Mesendoderm (in vitro differentiated cells): ENCODE measurements at regions not wholly inside any gene's neighbourhood (a gene's known extent, or its start where the extent isn't known, plus 50 kb on each side); places are given as distances from the start of the nearest gene placed in this dataset.

Source experiments
- DNase-seq: peaks from one replicate; pipeline ENCODE4 v3.0.0; 2013
- H2AK5ac ChIP-seq: 2 replicates; pipeline ENCODE4 v1.6.1; 2013; ENCODE audit warnings: low read length, inconsistent platforms
- H2BK120ac ChIP-seq: 2 replicates; pipeline ENCODE4 v1.6.1; 2013; ENCODE audit warnings: low read depth, mild to moderate bottlenecking, low read length, moderate library complexity, mixed read lengths
- H2BK15ac ChIP-seq: replicated peaks from 2 replicates; pipeline ENCODE4 v1.6.1; 2013; ENCODE audit warnings: low read depth, mild to moderate bottlenecking, moderate library complexity
- H2BK5ac ChIP-seq: 2 replicates; pipeline ENCODE4 v1.6.1; 2013; ENCODE audit warnings: low read length, inconsistent platforms
- H3K18ac ChIP-seq: 2 replicates; pipeline ENCODE4 v1.6.1; 2013; ENCODE audit warnings: mild to moderate bottlenecking, low read length, mixed read lengths
- H3K23ac ChIP-seq: one replicate; pipeline ENCODE4 v1.6.1; 2013; ENCODE audit warnings: low read length
- H3K27ac ChIP-seq: 2 replicates; pipeline ENCODE4 v1.5.1; 2013; ENCODE audit warnings: low read depth, mild to moderate bottlenecking, inconsistent platforms, low read length, moderate library complexity
- H3K27me3 ChIP-seq: 2 replicates; pipeline ENCODE4 v1.6.1; 2013; ENCODE audit warnings: low read length, control low read depth, mild to moderate bottlenecking, inconsistent platforms; ENCODE audit not compliant: insufficient read depth, poor library complexity
- H3K36me3 ChIP-seq: 2 replicates; pipeline ENCODE4 v1.6.1; 2013; ENCODE audit warnings: low read length, inconsistent platforms; ENCODE audit not compliant: control insufficient read depth, insufficient read depth
- H3K4ac ChIP-seq: one replicate; pipeline ENCODE4 v1.6.1; 2013; ENCODE audit warnings: low read depth, mild to moderate bottlenecking, low read length, moderate library complexity
- H3K4me1 ChIP-seq: 2 replicates; pipeline ENCODE4 v1.6.1; 2013; ENCODE audit warnings: low read depth, low read length, inconsistent platforms; ENCODE audit not compliant: control insufficient read depth
- H3K4me2 ChIP-seq: 2 replicates; pipeline ENCODE4 v1.6.1; 2013; ENCODE audit warnings: low read length
- H3K4me3 ChIP-seq: 2 replicates; pipeline ENCODE4 v1.5.1; 2013; ENCODE audit warnings: mild to moderate bottlenecking, low read length
- H3K56ac ChIP-seq: one replicate; pipeline ENCODE4 v1.6.1; 2013; ENCODE audit warnings: low read length
- H3K79me1 ChIP-seq: 2 replicates; pipeline ENCODE4 v1.6.1; 2013; ENCODE audit warnings: low read length, inconsistent platforms
- H3K79me2 ChIP-seq: 2 replicates; pipeline ENCODE4 v1.6.1; 2013; ENCODE audit warnings: mild to moderate bottlenecking, low read length; ENCODE audit not compliant: control insufficient read depth, insufficient read depth
- H3K9ac ChIP-seq: 2 replicates; pipeline ENCODE4 v1.6.1; 2013; ENCODE audit warnings: low read length, inconsistent platforms
- H4K5ac ChIP-seq: one replicate; pipeline ENCODE4 v1.6.1; 2013; ENCODE audit warnings: low read length
- H4K8ac ChIP-seq: one replicate; pipeline ENCODE4 v1.6.1; 2013; ENCODE audit warnings: low read depth, mild to moderate bottlenecking, control low read depth, low read length, moderate library complexity
- WGBS: extraction: QIAGEN DNeasy Blood & Tissue Kit; methylation state at CpG from one replicate; pipeline ENCODE4 v1.1.7; 2013; ENCODE audit warnings: low lambda C conversion rate, missing lambda C conversion rate; ENCODE audit not compliant: insufficient coverage; ENCODE audit errors: extremely low coverage; 5-methylcytosine and 5-hydroxymethylcytosine counted together

GRCh38 chr1:34657849-34658248 is 97.0 kb upstream of the GJB5 start:
- no peak overlapping the region for H3K18ac ChIP-seq
- H3K23ac ChIP-seq: no peak overlapping the region
- no peak overlapping the region for H4K8ac ChIP-seq
- H3K4me3 ChIP-seq: no peak overlapping the region
- H3K79me2 ChIP-seq: no peaks in the 10 kb centered on the region
- H3K4me1 ChIP-seq: no peaks in the 10 kb centered on the region
- no peak for DNase-seq
- H2BK120ac ChIP-seq: no peak overlapping the region
- H3K9ac ChIP-seq: no peak overlapping the region
- no peak overlapping the region for H4K5ac ChIP-seq
- no peak overlapping the region for H3K56ac ChIP-seq
- H2BK5ac ChIP-seq: no peak overlapping the region
- H3K36me3 ChIP-seq: no peaks in the 10 kb centered on the region
- H2BK15ac ChIP-seq: no peak overlapping the region
- no peak overlapping the region for H3K4me2 ChIP-seq
- H3K79me1 ChIP-seq: no peaks in the 10 kb centered on the region
- no peaks in the 10 kb centered on the region for H3K27me3 ChIP-seq
- no peak overlapping the region for H3K27ac ChIP-seq
- no peak overlapping the region for H3K4ac ChIP-seq
- H2AK5ac ChIP-seq: no peak overlapping the region
- WGBS: no CpG with 5 or more reads among the region's 2 CpGs

DNA sequence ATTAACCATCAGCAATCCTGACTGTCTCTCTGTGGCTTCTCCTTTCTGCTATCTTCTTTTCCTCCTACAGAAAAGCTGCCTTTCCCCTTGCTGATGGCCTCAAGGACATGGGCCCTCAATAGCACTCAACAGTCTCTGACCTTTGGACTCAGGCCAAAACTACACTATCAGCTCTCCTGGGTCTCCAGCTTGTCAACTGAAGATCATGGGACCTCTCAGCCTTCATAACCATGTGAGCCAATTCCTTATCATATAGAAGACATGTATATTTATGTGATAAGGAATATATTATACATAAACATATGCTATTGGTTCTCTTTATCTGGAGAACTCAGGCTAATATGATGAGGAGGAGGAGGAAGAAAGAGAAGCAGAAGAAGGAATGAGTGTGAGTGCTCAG is 91.8 kb upstream of the GJB5 start:
- H3K4me1 ChIP-seq: no peaks in the 10 kb centered on the region
- H3K9ac ChIP-seq: no peak overlapping the region
- H2BK15ac ChIP-seq: no peak overlapping the region
- H3K18ac ChIP-seq: no peak overlapping the region
- no peak overlapping the region for H3K56ac ChIP-seq
- no peak overlapping the region for H3K4me2 ChIP-seq
- no peak overlapping the region for H3K4ac ChIP-seq
- H2AK5ac ChIP-seq: no peak overlapping the region
- H3K36me3 ChIP-seq: no peaks in the 10 kb centered on the region
- no peak for DNase-seq
- no peaks in the 10 kb centered on the region for H3K79me1 ChIP-seq
- no peaks in the 10 kb centered on the region for H3K79me2 ChIP-seq
- H4K5ac ChIP-seq: no peak overlapping the region
- no peak overlapping the region for H2BK120ac ChIP-seq
- H4K8ac ChIP-seq: no peak overlapping the region
- no peak overlapping the region for H3K23ac ChIP-seq
- no peaks in the 10 kb centered on the region for H3K27me3 ChIP-seq
- no peak overlapping the region for H3K27ac ChIP-seq
- H2BK5ac ChIP-seq: no peak overlapping the region
- H3K4me3 ChIP-seq: no peak overlapping the region

- no peaks in the 10 kb centered on the region for H3K36me3 ChIP-seq
- DNase-seq: no peak
- H2AK5ac ChIP-seq: no peak overlapping the region
- H4K5ac ChIP-seq: no peak overlapping the region
- H3K9ac ChIP-seq: no peak overlapping the region
- H3K4ac ChIP-seq: no peak overlapping the region
- H3K27ac ChIP-seq: no peak overlapping the region
- H3K79me2 ChIP-seq: no peaks in the 10 kb centered on the region
- H2BK120ac ChIP-seq: no peak overlapping the region
- H3K4me3 ChIP-seq: no peak overlapping the region
- H4K8ac ChIP-seq: no peak overlapping the region
- no peaks in the 10 kb centered on the region for H3K79me1 ChIP-seq
- no peaks in the 10 kb centered on the region for H3K27me3 ChIP-seq
- no peak overlapping the region for H3K18ac ChIP-seq
- no peak overlapping the region for H2BK15ac ChIP-seq
- no CpG with 5 or more reads among the region's 3 CpGs for WGBS
- H3K4me2 ChIP-seq: no peak overlapping the region
- H3K4me1 ChIP-seq: no peaks in the 10 kb centered on the region
- H3K56ac ChIP-seq: no peak overlapping the region
- H2BK5ac ChIP-seq: no peak overlapping the region
- H3K23ac ChIP-seq: no peak overlapping the region
These were observed 86.8 kb upstream of the GJB5 start for GRCh38 chr1:34668063-34668462.

DNA sequence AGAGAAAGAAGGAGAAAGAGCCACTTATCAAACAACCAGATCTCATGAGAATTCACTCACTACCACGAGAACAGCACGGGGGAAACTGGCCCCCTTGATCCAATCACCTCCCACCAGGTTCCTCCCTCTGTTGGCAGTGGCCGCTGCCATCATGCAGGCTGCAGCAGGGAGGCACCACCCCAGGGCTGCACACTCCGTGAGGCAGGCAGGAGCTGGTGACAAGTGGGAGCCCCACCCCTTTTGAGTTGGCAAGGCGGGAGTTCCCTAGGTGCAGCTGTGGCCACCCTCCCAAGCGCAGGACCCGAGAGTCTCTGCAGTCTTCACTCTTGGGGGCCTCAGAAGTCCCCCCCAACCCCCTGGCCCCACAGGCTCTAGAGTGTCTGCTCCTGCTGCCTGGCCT is 83.9 kb upstream of the GJB5 start:
- H3K23ac ChIP-seq: no peak overlapping the region
- no peak overlapping the region for H3K4me2 ChIP-seq
- no peak overlapping the region for H4K5ac ChIP-seq
- no peak overlapping the region for H3K56ac ChIP-seq
- no CpG with 5 or more reads among the region's 7 CpGs for WGBS
- DNase-seq: no peak
- H3K4me3 ChIP-seq: no peak overlapping the region
- no peak overlapping the region for H3K27ac ChIP-seq
- no peak overlapping the region for H2BK120ac ChIP-seq
- H3K27me3 ChIP-seq: no peaks in the 10 kb centered on the region
- H3K79me2 ChIP-seq: no peaks in the 10 kb centered on the region
- H3K9ac ChIP-seq: no peak overlapping the region
- H2AK5ac ChIP-seq: no peak overlapping the region
- no peak overlapping the region for H3K4ac ChIP-seq
- H2BK15ac ChIP-seq: no peak overlapping the region
- H3K79me1 ChIP-seq: no peaks in the 10 kb centered on the region
- no peaks in the 10 kb centered on the region for H3K36me3 ChIP-seq
- no peaks in the 10 kb centered on the region for H3K4me1 ChIP-seq
- H3K18ac ChIP-seq: no peak overlapping the region
- H2BK5ac ChIP-seq: no peak overlapping the region
- H4K8ac ChIP-seq: no peak overlapping the region

- Histone ChIP-seq H3K56ac (no peak overlapping the region), H3K79me2 (no peaks in the 10 kb centered on the region), H2BK15ac (no peak overlapping the region), H3K9ac (no peak overlapping the region), H3K4me2 (no peak overlapping the region), H3K23ac (no peak overlapping the region), H4K8ac (no peak overlapping the region), H3K27me3 (no peaks in the 10 kb centered on the region), H3K36me3 (no peaks in the 10 kb centered on the region), H3K4me1 (no peaks in the 10 kb centered on the region), H2BK5ac (no peak overlapping the region), H4K5ac (no peak overlapping the region), H3K18ac (no peak overlapping the region), H3K79me1 (no peaks in the 10 kb centered on the region), H3K27ac (no peak overlapping the region), H2AK5ac (no peak overlapping the region), H3K4ac (no peak overlapping the region), H2BK120ac (no peak overlapping the region), H3K4me3 (no peak overlapping the region)
- no peak for DNase-seq
These were observed 83.0 kb upstream of the GJB5 start for GRCh38 chr1:34671887-34672286.

DNA sequence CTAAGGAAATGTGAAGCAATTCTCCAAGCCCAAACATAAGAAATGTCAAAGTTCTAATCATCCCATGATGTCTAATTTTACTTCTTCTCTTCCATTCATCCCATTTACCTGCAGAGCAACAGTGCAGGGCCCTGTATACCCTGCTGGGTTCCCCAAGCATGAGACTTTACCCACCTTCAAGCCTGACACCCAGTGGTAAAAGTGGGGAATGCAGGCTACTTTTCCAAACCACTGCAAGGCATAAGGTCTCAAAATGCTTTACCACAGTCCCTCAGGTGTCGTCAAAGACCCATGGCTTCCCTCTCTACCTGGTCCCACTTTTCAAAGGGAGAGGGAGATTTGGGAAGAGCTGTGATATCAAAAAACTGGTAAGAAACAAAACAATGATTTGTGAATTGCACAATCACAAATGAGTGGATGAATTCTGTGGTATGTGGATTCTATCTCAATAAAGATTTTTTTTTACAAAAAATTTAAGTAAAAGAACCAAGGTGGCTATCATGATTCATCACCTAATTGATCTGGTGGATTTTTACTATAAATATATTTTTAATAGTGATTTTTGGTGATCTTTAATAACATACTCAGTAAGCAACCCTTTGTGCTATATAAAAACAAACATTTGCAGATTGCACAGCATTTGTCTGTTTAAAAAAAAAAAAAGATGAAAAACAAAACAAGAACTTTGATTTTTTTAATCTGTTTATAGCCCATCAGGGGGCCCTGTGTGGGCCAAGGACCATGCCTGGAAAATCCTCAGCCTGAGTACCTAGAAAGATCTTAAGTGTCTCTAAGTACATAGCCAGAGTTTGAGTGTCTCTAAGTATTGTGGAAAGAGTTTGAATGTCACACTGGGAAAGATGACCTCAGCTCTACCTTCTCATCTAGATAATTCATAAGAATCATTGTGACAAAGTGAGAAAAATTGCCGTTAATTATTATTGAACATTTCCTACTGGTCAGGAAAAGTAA is 73.1 kb upstream of the GJB5 start:
- Histone ChIP-seq H3K4ac (no peak overlapping the region), H2AK5ac (no peak overlapping the region), H3K9ac (no peak overlapping the region), H3K27ac (no peak overlapping the region), H3K4me3 (no peak overlapping the region), H3K27me3 (no peaks in the 10 kb centered on the region), H3K79me1 (no peaks in the 10 kb centered on the region), H3K4me2 (no peak overlapping the region), H2BK5ac (no peak overlapping the region), H2BK120ac (no peak overlapping the region), H4K5ac (no peak overlapping the region), H3K56ac (no peak overlapping the region), H4K8ac (no peak overlapping the region), H3K23ac (no peak overlapping the region), H3K36me3 (no peaks in the 10 kb centered on the region), H2BK15ac (no peak overlapping the region), H3K79me2 (no peaks in the 10 kb centered on the region), H3K4me1 (peaks cover 4% of the 10 kb centered on the region), H3K18ac (no peak overlapping the region)
- WGBS: no CpG with 5 or more reads among the region's 2 CpGs
- DNase-seq: peak; percentile 86
